Lower leg skin (tissue), 3 donors: ENCODE measurements at regions not wholly inside any gene's neighbourhood (a gene's known extent, or its start where the extent isn't known, plus 50 kb on each side); places are given as distances from the start of the nearest gene placed in this dataset.

Experiments used
- POLR2A ChIP-seq, 2 donors: fragments of 450-650 bp; IDR thresholded peaks; one replicate each; pipeline ENCODE4 v1.6.1; 2016 to 2017; ENCODE audit warnings: antibody characterized with exemption in 2 of 2, mild to moderate bottlenecking in 1 of 2, moderate library complexity in 1 of 2
- TF ChIP-seq, protein P1 (sequence below), 3 donors: fragments of 450-650 bp; IDR thresholded peaks; one replicate each; pipeline ENCODE4 v1.5.1; 2016; ENCODE audit warnings: antibody characterized with exemption in 3 of 3, mild to moderate bottlenecking in 3 of 3, moderate library complexity in 2 of 3

DNA sequence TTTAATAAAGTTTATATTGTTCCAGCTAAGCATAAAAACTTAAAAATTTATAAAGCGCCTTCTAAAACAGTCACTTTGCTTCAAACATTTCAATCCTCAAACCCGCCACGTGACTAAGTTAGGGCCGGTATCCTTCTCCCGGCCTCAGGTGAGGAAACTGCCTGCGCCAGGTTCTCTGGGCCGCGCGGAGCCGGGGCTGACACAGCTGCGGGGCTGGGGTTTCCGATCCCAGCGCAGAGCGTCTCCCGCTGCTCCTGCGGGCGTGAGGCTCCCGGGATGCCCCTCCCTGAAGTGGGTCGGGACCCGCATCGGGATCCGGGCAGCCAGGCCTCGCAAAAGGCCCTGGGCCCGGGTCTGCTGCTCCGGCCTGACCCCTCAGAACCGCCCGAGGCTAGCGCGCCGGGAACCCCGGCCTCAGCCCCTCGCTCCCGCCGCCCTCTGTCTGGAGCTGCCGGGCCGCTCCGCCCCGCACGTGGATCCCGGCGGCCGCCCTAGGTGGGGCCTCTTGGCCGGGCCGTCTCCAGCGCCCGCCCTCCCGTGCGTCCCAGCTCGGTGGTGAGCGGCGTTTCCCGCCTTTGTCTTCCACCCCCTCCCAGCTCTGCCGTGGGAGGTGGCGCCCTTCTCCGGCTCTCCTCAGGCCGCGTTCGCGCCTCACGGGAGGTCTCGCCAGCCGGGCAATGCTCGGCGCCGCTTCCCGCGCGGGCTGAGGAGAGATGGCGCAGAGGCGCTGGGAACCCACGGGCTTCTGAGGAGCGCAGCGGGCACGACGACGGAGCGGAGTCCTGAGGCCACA lies 267.9 kb downstream of the DLL1 start:
- no peak for TF ChIP-seq POLR2A (IDR thresholded peaks at IDR 0.05)
- TF ChIP-seq, protein P1, sequence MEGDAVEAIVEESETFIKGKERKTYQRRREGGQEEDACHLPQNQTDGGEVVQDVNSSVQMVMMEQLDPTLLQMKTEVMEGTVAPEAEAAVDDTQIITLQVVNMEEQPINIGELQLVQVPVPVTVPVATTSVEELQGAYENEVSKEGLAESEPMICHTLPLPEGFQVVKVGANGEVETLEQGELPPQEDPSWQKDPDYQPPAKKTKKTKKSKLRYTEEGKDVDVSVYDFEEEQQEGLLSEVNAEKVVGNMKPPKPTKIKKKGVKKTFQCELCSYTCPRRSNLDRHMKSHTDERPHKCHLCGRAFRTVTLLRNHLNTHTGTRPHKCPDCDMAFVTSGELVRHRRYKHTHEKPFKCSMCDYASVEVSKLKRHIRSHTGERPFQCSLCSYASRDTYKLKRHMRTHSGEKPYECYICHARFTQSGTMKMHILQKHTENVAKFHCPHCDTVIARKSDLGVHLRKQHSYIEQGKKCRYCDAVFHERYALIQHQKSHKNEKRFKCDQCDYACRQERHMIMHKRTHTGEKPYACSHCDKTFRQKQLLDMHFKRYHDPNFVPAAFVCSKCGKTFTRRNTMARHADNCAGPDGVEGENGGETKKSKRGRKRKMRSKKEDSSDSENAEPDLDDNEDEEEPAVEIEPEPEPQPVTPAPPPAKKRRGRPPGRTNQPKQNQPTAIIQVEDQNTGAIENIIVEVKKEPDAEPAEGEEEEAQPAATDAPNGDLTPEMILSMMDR (IDR thresholded peaks at IDR 0.05), result no peak
